CD14-positive monocyte (primary cell): ENCODE measurements at regions not wholly inside any gene's neighbourhood (a gene's known extent, or its start where the extent isn't known, plus 50 kb on each side); places are given as distances from the start of the nearest gene placed in this dataset.

Experiments
- DNase-seq, 3 donors: peaks; one replicate each; pipeline ENCODE4 v3.0.0-alpha.2; 2011 to 2022
- H2AFZ ChIP-seq: 2 replicates; pipeline ENCODE4 v1.6.0; 2012; ENCODE audit warnings: mild to moderate bottlenecking, low read depth, low read length, inconsistent platforms; ENCODE audit not compliant: insufficient read depth, poor library complexity, severe bottlenecking
- H3K27ac ChIP-seq, 2 donors: 1 replicate in 1 of 2; 2 replicates in 1 of 2; pipeline ENCODE4 v1.5.1; 2012 to 2013; ENCODE audit warnings: low read length in 2 of 2, control low read depth in 1 of 2, inconsistent platforms in 1 of 2, low read depth in 1 of 2, mild to moderate bottlenecking in 1 of 2
- H3K27me3 ChIP-seq, 2 donors: one replicate each; pipeline versions ENCODE4 v1.6.0 to v1.6.1; 2011 to 2013; ENCODE audit warnings: low read length in 2 of 2; ENCODE audit not compliant: control insufficient read depth in 2 of 2, insufficient read depth in 2 of 2
- H3K36me3 ChIP-seq, 2 donors: replicated peaks in 1 of 2; 1 replicate in 1 of 2; 2 replicates in 1 of 2; pipeline versions ENCODE4 v1.5.1 to v1.6.1; 2012 to 2013; ENCODE audit warnings: low read length in 2 of 2, control low read depth in 1 of 2, inconsistent platforms in 1 of 2, mild to moderate bottlenecking in 1 of 2; ENCODE audit not compliant: insufficient read depth in 2 of 2, control insufficient read depth in 1 of 2
- H3K4me1 ChIP-seq, 2 donors: 1 replicate in 1 of 2; 2 replicates in 1 of 2; pipeline versions ENCODE4 v1.5.1 to v1.6.1; 2012 to 2013; ENCODE audit warnings: low read length in 2 of 2, control low read depth in 1 of 2, inconsistent platforms in 1 of 2, mild to moderate bottlenecking in 1 of 2, moderate library complexity in 1 of 2; ENCODE audit not compliant: insufficient read depth in 2 of 2, control insufficient read depth in 1 of 2
- H3K4me2 ChIP-seq: replicated peaks from 2 replicates; pipeline ENCODE3; 2012; ENCODE audit warnings: low read length, moderate library complexity, mild to moderate bottlenecking; ENCODE audit not compliant: poor library complexity, severe bottlenecking; ENCODE audit errors: extremely low read depth
- H3K4me3 ChIP-seq, 3 experiments: fragments of 200-600 bp in 1 of 3; sonication (generic) in 1 of 3; replicated peaks in 1 of 3; 1 replicate in 2 of 3; 2 replicates in 1 of 3; pipeline ENCODE4 v1.5.1; 2011 to 2013; ENCODE audit warnings: low read length in 3 of 3, mild to moderate bottlenecking in 3 of 3, control low read depth in 2 of 3, low read depth in 2 of 3, inconsistent platforms in 1 of 3, moderate library complexity in 1 of 3
- H3K79me2 ChIP-seq: 2 replicates; pipeline ENCODE4 v1.6.0; 2012; ENCODE audit warnings: mild to moderate bottlenecking, control low read depth, inconsistent platforms, low read length, moderate library complexity; ENCODE audit not compliant: insufficient read depth
- H3K9ac ChIP-seq: 2 replicates; pipeline ENCODE4 v1.6.0; 2017; ENCODE audit warnings: low read length, mild to moderate bottlenecking; ENCODE audit not compliant: insufficient read depth, poor library complexity, severe bottlenecking
- H3K9me3 ChIP-seq, 2 donors: replicated peaks in 1 of 2; 1 replicate in 1 of 2; 2 replicates in 1 of 2; pipeline versions ENCODE4 v1.5.1 to v1.6.1; 2012 to 2013; ENCODE audit warnings: low read length in 2 of 2, control low read depth in 1 of 2; ENCODE audit not compliant: control insufficient read depth in 1 of 2, insufficient read depth in 1 of 2
- H4K20me1 ChIP-seq: 2 replicates; pipeline ENCODE4 v1.6.0; 2012; ENCODE audit warnings: mild to moderate bottlenecking, low read length, control low read depth, moderate library complexity; ENCODE audit not compliant: insufficient read depth
- H3K27ac Mint-ChIP-seq, 7 donors: one replicate each; pipeline ENCODE4 v1.8.0; 2020; ENCODE audit warnings: mild to moderate bottlenecking in 7 of 7, mixed read lengths in 7 of 7, moderate library complexity in 6 of 7, inconsistent platforms in 2 of 7
- H3K27me3 Mint-ChIP-seq, 3 donors: one replicate each; pipeline ENCODE4 v1.8.0; 2021 to 2022; ENCODE audit warnings: low read depth in 3 of 3, mild to moderate bottlenecking in 3 of 3, mixed read lengths in 3 of 3, moderate library complexity in 3 of 3, inconsistent platforms in 1 of 3
- H3K36me3 Mint-ChIP-seq, 2 donors: one replicate each; pipeline ENCODE4 v1.8.0; 2020; ENCODE audit warnings: mixed read lengths in 2 of 2, inconsistent platforms in 1 of 2, mild to moderate bottlenecking in 1 of 2
- H3K4me1 Mint-ChIP-seq: one replicate; pipeline ENCODE4 v1.8.0; 2020; ENCODE audit warnings: mild to moderate bottlenecking, mixed read lengths
- H3K4me3 Mint-ChIP-seq, 2 donors: one replicate each; pipeline ENCODE4 v1.8.0; 2020; ENCODE audit warnings: mild to moderate bottlenecking in 2 of 2, mixed read lengths in 2 of 2, moderate library complexity in 1 of 2
- H3K9me3 Mint-ChIP-seq, 7 donors: one replicate each; pipeline ENCODE4 v1.8.0; 2020 to 2022; ENCODE audit warnings: mixed read lengths in 7 of 7, mild to moderate bottlenecking in 6 of 7, moderate library complexity in 6 of 7, inconsistent platforms in 2 of 7
- CTCF ChIP-seq: fragments of 200-600 bp; IDR thresholded peaks from one replicate; pipeline ENCODE4 v1.8.0; 2022; ENCODE audit warnings: antibody characterized with exemption, mild to moderate bottlenecking
- WGBS: methylation state at CpG from one replicate; pipeline ENCODE4 v1.1.5; 2013; ENCODE audit warnings: missing lambda C conversion rate; ENCODE audit not compliant: insufficient coverage; 5-methylcytosine and 5-hydroxymethylcytosine counted together
- intact Hi-C, 2 donors: fragments of 100-400 bp; cut with micrococcal nuclease; formaldehyde crosslinking; loops; one replicate each; pipeline versions ENCODE4 v1.15.0 to v1.15.1; 2023

DNA sequence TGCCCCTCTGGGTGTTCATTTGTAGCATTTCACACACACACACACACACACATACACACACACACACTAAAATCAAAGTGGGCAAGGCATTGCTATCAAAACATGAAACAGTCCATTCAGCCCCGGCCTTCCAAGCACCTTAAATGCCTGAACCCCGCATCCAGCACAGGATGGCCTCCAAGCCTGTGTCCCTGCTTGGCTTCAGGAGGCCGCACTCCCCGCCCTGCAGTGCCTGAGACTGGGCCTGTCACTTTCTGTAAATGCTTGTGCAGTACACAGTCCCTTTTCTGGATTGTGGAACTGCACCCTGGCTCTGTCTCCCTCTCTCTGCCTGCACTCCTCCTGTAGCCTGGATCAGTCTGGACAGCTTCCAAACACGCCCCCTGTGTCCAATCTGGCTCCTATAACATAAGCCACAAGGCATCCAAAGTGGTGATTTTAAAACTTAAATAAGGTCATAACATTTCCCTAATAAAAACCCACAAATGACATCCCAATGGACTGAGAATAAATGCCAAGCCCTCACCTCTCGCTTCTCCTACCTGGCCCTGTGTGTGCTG lies 972.2 kb upstream of the TMEM132C start:
- intact Hi-C loops, result loop anchor here in 1 of 2 donors (5.0 kb wide), 1 partner anchor 187 kb away; no protein-coding TSS in a partner anchor
- Mint-ChIP-seq H3K4me3 (no peak overlapping the region), H3K4me1 (peaks cover 4% of the 10 kb centered on the region), H3K9me3 (peaks cover 0 to 4% (median 1%) of the 10 kb centered on the region in 7 donors), H3K27ac (no peak overlapping the region), H3K36me3 (no peaks in the 10 kb centered on the region), H3K27me3 (peaks cover 4 to 9% (median 6%) of the 10 kb centered on the region in 3 donors)
- Histone ChIP-seq H3K27me3 (no peaks in the 10 kb centered on the region), H3K79me2 (no peaks in the 10 kb centered on the region), H3K4me1 (peaks cover 0 to 3% of the 10 kb centered on the region in 2 donors), H2AFZ (no peak overlapping the region), H3K4me3 (no peak overlapping the region), H3K9ac (no peak overlapping the region), H3K27ac (no peak overlapping the region), H3K36me3 (no peaks in the 10 kb centered on the region), H3K4me2 (no peak overlapping the region), H3K9me3 (no peaks in the 10 kb centered on the region), H4K20me1 (no peaks in the 10 kb centered on the region)
- DNase-seq, result no peak
- 98% methylated on average over 5 of the region's 6 CpGs for WGBS
- no peak for TF ChIP-seq CTCF

GRCh38 chr12:127295630-127296029 lies 971.3 kb upstream of the TMEM132C start:
- Mint-ChIP-seq H3K9me3 (peaks cover 0 to 4% (median 2%) of the 10 kb centered on the region in 7 donors), H3K4me1 (peaks cover 2% of the 10 kb centered on the region), H3K27me3 (peaks cover 4 to 7% (median 6%) of the 10 kb centered on the region in 3 donors), H3K4me3 (no peak overlapping the region), H3K27ac (no peak overlapping the region), H3K36me3 (no peaks in the 10 kb centered on the region)
- no peak overlapping the region for H3K27ac ChIP-seq
- H3K36me3 ChIP-seq, result no peaks in the 10 kb centered on the region
- intact Hi-C loops, result loop anchor here in 1 of 2 donors (5.0 kb wide), 1 partner anchor 188 kb away; no protein-coding TSS in a partner anchor
- 60% methylated on average over 2 of the region's 2 CpGs for WGBS
- no peaks in the 10 kb centered on the region for H3K27me3 ChIP-seq
- H2AFZ ChIP-seq, result no peak overlapping the region
- H3K4me2 ChIP-seq, result no peak overlapping the region
- TF ChIP-seq CTCF, result no peak
- no peak overlapping the region for H3K4me3 ChIP-seq
- no peaks in the 10 kb centered on the region for H3K79me2 ChIP-seq
- DNase-seq, result no peak
- H3K9me3 ChIP-seq, result no peaks in the 10 kb centered on the region
- H4K20me1 ChIP-seq, result no peaks in the 10 kb centered on the region
- H3K4me1 ChIP-seq, result no peaks in the 10 kb centered on the region
- H3K9ac ChIP-seq, result no peak overlapping the region
